GM19239 (cell line): ENCODE measurements at regions not wholly inside any gene's neighbourhood (a gene's known extent, or its start where the extent isn't known, plus 50 kb on each side); places are given as distances from the start of the nearest gene placed in this dataset.
A peak's percentile ranks its signal among the peaks of the same experiment; 100 is the strongest.
"Not testable (repeated sequence)": the region's sequence is repeated elsewhere in the genome, so short reads cannot be mapped to it uniquely, and the experiment has no call there.

Experiments used
- DNase-seq: peaks from one replicate; pipeline ENCODE4 v3.0.0; 2011; ENCODE audit warnings: low spot score; ENCODE audit not compliant: insufficient read length
- FAIRE-seq: peaks from 2 replicates; lab custom pipeline; 2011; peaks lifted over from hg19 to GRCh38; lab: Jason Lieb, UNC

GRCh38 chr2:175312137-175312536 lies 130.6 kb upstream of the ATP5MC3 start:
- DNase-seq (no peak), FAIRE-seq (no peak)

- DNase-seq (no peak), FAIRE-seq (no peak)
Observed at GRCh38 chr2:175310813-175311504, 129.4 kb upstream of the ATP5MC3 start.

- DNase-seq = no peak
Observed at GRCh38 chr2:175309799-175310198, 128.3 kb upstream of the ATP5MC3 start.

GRCh38 chr2:175308005-175308404 lies 126.5 kb upstream of the ATP5MC3 start:
- no peak for FAIRE-seq

More at GRCh38 chr2:175309799-175310198, 128.3 kb upstream of the ATP5MC3 start:
- no peak for FAIRE-seq

GRCh38 chr2:175304541-175304940 lies 123.0 kb upstream of the ATP5MC3 start:
- FAIRE-seq (no peak), DNase-seq (no peak)

More at GRCh38 chr2:175308005-175308404, 126.5 kb upstream of the ATP5MC3 start:
- no peak for DNase-seq

- no peak for FAIRE-seq
- DNase-seq = no peak
Observed at GRCh38 chr2:175293776-175294175, 112.3 kb upstream of the ATP5MC3 start.

GRCh38 chr2:175293195-175293594 lies 111.7 kb upstream of the ATP5MC3 start:
- FAIRE-seq (no peak), DNase-seq (no peak)

GRCh38 chr2:175282886-175283285 lies 101.4 kb upstream of the ATP5MC3 start:
- no peak for FAIRE-seq
- DNase-seq = no peak

- FAIRE-seq = peak; percentile 52
- DNase-seq = peak; percentile 23
Observed at GRCh38 chr2:175282300-175282699, 100.8 kb upstream of the ATP5MC3 start.

- FAIRE-seq = no peak
Observed at GRCh38 chr2:175277772-175278171, 96.3 kb upstream of the ATP5MC3 start.

GRCh38 chr2:175275539-175275938 lies 94.0 kb upstream of the ATP5MC3 start:
- DNase-seq = no peak
- FAIRE-seq = no peak

More at GRCh38 chr2:175277772-175278171, 96.3 kb upstream of the ATP5MC3 start:
- DNase-seq = no peak

- DNase-seq (no peak), FAIRE-seq (no peak)
Observed at GRCh38 chr2:175259164-175259563, 77.7 kb upstream of the ATP5MC3 start.

GRCh38 chr2:175256806-175257585 lies 75.5 kb upstream of the ATP5MC3 start:
- no peak for DNase-seq
- no peak for FAIRE-seq

- not testable (repeated sequence) for FAIRE-seq, DNase-seq
Observed at GRCh38 chr2:175256391-175256790, 74.9 kb upstream of the ATP5MC3 start.

GRCh38 chr2:175253871-175254270 lies 72.4 kb upstream of the ATP5MC3 start:
- FAIRE-seq = no peak

GRCh38 chr2:175251425-175252041 lies 70.0 kb upstream of the ATP5MC3 start:
- FAIRE-seq (peak; percentile 72), DNase-seq (no peak)

More at GRCh38 chr2:175253871-175254270, 72.4 kb upstream of the ATP5MC3 start:
- no peak for DNase-seq

- FAIRE-seq = no peak
- no peak for DNase-seq
Observed at GRCh38 chr2:175247159-175247558, 65.6 kb upstream of the ATP5MC3 start.

- no peak for DNase-seq
- FAIRE-seq = no peak
Observed at GRCh38 chr2:175244697-175245096, 63.2 kb upstream of the ATP5MC3 start.

GRCh38 chr2:175241691-175242090 lies 60.2 kb upstream of the ATP5MC3 start:
- FAIRE-seq (no peak), DNase-seq (no peak)

- not testable (repeated sequence) for FAIRE-seq, DNase-seq
Observed at GRCh38 chr2:175240033-175240432, 58.5 kb upstream of the ATP5MC3 start.

- DNase-seq (no peak), FAIRE-seq (no peak)
Observed at GRCh38 chr2:175236930-175237329, 55.4 kb upstream of the ATP5MC3 start.
